Nephron progenitor cell (in vitro differentiated cells): ENCODE measurements at regions not wholly inside any gene's neighbourhood (a gene's known extent, or its start where the extent isn't known, plus 50 kb on each side); places are given as distances from the start of the nearest gene placed in this dataset.

Experiments
- DNase-seq: peaks from one replicate; pipeline ENCODE4 v3.0.0; 2021
- H3K27ac Mint-ChIP-seq: 2 replicates; pipeline ENCODE4 v1.8.0; 2021; ENCODE audit warnings: mild to moderate bottlenecking, moderate library complexity, mixed read lengths
- H3K27me3 Mint-ChIP-seq: 2 replicates; pipeline ENCODE4 v1.8.0; 2021; ENCODE audit warnings: mild to moderate bottlenecking, low read depth, mixed read lengths; ENCODE audit not compliant: poor library complexity
- H3K36me3 Mint-ChIP-seq: 2 replicates; pipeline ENCODE4 v1.8.0; 2021; ENCODE audit warnings: low read depth, mixed read lengths
- H3K4me1 Mint-ChIP-seq: 2 replicates; pipeline ENCODE4 v1.8.0; 2021; ENCODE audit warnings: mixed read lengths
- H3K4me3 Mint-ChIP-seq: 2 replicates; pipeline ENCODE4 v1.8.0; 2021; ENCODE audit warnings: mild to moderate bottlenecking, moderate library complexity, mixed read lengths
- H3K9me3 Mint-ChIP-seq: 2 replicates; pipeline ENCODE4 v1.8.0; 2021; ENCODE audit warnings: mild to moderate bottlenecking, moderate library complexity, mixed read lengths
- TF ChIP-seq, protein P1 (sequence below): fragments of 200-600 bp; sonication (generic); IDR thresholded peaks from 2 replicates; pipeline ENCODE4 v1.5.0; 2021; ENCODE audit warnings: antibody characterized with exemption

GRCh38 chr12:22799503-22799902 lies 174.5 kb downstream of the ETNK1 start:
- Mint-ChIP-seq H3K9me3 (no peaks in the 10 kb centered on the region), H3K27me3 (no peaks in the 10 kb centered on the region), H3K27ac (no peak overlapping the region), H3K36me3 (no peaks in the 10 kb centered on the region), H3K4me1 (peaks cover 7% of the 10 kb centered on the region), H3K4me3 (no peak overlapping the region)
- TF ChIP-seq, protein P1, sequence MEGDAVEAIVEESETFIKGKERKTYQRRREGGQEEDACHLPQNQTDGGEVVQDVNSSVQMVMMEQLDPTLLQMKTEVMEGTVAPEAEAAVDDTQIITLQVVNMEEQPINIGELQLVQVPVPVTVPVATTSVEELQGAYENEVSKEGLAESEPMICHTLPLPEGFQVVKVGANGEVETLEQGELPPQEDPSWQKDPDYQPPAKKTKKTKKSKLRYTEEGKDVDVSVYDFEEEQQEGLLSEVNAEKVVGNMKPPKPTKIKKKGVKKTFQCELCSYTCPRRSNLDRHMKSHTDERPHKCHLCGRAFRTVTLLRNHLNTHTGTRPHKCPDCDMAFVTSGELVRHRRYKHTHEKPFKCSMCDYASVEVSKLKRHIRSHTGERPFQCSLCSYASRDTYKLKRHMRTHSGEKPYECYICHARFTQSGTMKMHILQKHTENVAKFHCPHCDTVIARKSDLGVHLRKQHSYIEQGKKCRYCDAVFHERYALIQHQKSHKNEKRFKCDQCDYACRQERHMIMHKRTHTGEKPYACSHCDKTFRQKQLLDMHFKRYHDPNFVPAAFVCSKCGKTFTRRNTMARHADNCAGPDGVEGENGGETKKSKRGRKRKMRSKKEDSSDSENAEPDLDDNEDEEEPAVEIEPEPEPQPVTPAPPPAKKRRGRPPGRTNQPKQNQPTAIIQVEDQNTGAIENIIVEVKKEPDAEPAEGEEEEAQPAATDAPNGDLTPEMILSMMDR: no peak
- no peak for DNase-seq

DNA sequence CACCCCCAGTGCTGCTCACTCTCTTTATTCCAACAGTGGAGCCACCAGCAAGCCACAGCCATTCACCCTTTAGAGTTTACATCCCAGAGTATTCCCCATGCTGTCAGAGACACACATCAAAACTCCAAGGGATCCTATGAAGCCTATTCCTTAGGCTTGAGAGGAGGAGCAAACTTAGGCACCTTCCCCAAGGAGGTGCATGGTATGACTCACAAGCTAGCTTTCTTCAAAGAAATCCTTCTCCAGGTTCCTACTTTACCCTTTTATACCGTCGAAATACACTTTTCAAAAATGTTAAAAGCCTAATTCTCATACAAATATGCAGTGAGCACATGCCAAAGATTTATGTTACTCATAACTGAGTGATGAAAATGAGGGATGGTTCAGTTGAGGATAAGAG lies 175.4 kb downstream of the ETNK1 start:
- Mint-ChIP-seq H3K4me3 (no peak overlapping the region), H3K9me3 (no peaks in the 10 kb centered on the region), H3K27ac (no peak overlapping the region), H3K27me3 (no peaks in the 10 kb centered on the region), H3K36me3 (no peaks in the 10 kb centered on the region), H3K4me1 (peaks cover 7% of the 10 kb centered on the region)
- DNase-seq: no peak
- TF ChIP-seq, protein P1: no peak

DNA sequence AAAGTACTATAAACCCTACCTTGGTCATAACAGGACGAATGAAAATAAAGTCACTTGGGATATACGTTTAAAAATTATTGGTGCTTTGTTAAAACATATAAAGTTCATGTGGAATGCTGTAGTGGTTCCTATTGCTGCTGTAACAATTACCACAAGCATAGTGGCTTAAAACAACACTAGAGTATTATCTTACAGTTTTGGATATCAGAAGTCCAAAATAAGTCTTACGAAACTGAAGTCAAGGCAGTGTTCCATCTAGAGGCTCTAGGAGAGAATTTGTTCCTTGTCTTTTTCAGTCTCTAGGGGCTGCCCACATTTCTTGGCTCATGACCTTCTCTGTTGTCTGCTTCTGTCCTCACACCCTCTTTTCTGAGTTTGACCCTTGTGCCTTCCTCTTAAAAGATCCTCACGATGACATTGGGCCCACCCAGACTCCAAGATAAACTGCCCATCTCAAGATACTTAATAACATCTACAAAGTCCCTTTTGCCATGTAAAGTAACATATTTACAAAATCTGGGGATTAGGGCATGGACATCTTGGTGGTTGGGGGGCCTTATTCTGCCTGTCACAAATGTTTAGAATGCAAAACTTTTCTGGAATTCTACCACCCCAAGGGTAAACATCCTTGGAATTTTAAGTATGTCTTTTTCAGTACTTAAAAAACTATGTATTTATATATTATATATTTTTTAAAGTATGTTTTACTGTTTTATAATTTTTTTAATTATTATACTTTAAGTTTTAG lies 178.1 kb downstream of the ETNK1 start:
- TF ChIP-seq, protein P1: no peak
- no peak for DNase-seq
- Mint-ChIP-seq H3K27me3 (no peaks in the 10 kb centered on the region), H3K9me3 (no peaks in the 10 kb centered on the region), H3K4me1 (no peaks in the 10 kb centered on the region), H3K4me3 (no peak overlapping the region), H3K36me3 (no peaks in the 10 kb centered on the region), H3K27ac (no peak overlapping the region)

GRCh38 chr12:22803725-22804124 lies 178.8 kb downstream of the ETNK1 start:
- Mint-ChIP-seq H3K4me3 (no peak overlapping the region), H3K36me3 (no peaks in the 10 kb centered on the region), H3K9me3 (no peaks in the 10 kb centered on the region), H3K27ac (no peak overlapping the region), H3K27me3 (no peaks in the 10 kb centered on the region), H3K4me1 (no peaks in the 10 kb centered on the region)
- TF ChIP-seq, protein P1: no peak
- DNase-seq: no peak

DNA sequence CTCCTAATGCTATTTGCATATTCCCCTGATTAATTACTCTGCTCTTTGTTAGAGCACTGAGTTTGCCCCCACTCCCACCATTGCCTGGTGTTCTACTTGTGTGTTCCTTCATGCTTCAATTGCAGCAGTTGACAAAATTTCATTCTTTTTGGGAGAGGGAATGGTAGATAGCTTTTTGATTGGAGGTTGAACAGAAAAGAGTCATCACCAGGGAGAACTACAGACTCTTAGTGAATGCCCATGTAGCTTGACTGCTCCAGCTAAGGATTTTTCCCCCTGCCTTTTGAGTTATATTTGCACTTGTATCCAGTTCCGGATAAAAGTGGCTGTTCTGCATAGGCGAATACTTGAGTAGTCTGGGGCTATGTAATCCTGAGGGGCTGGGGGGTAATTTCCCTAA lies 183.9 kb downstream of the ETNK1 start:
- no peaks in the 10 kb centered on the region for H3K4me1 Mint-ChIP-seq
- TF ChIP-seq, protein P1: no peak
- no peak for DNase-seq
- H3K27me3 Mint-ChIP-seq: no peaks in the 10 kb centered on the region
- H3K4me3 Mint-ChIP-seq: no peak overlapping the region
- H3K27ac Mint-ChIP-seq: no peak overlapping the region
- H3K36me3 Mint-ChIP-seq: no peaks in the 10 kb centered on the region
- no peaks in the 10 kb centered on the region for H3K9me3 Mint-ChIP-seq

DNA sequence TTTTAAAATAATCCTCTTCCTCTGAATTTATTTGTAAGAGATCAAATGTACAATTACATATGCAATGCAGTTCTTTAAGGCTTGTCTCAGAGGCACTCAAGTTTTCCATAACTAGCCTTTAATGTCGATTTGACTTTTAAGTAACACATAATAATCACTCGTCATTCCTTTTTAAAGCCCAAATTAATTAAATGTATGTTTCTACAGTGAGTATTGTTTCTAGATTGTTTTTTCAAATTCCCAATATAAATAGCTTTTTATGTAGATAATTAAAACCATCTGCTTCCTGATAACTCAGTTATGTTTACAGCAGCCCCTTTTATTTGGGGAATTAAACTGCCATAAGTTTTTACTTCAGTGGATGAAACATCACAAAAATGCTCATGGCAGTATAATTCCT lies 185.1 kb downstream of the ETNK1 start:
- no peak for DNase-seq
- Mint-ChIP-seq H3K9me3 (no peaks in the 10 kb centered on the region), H3K4me3 (no peak overlapping the region), H3K27ac (no peak overlapping the region), H3K27me3 (no peaks in the 10 kb centered on the region), H3K4me1 (no peaks in the 10 kb centered on the region), H3K36me3 (no peaks in the 10 kb centered on the region)
- TF ChIP-seq, protein P1: no peak
